ENCODE measurements at regions not wholly inside any gene's neighbourhood (a gene's known extent, or its start where the extent isn't known, plus 50 kb on each side); places are given as distances from the start of the nearest gene placed in this dataset.

DNA sequence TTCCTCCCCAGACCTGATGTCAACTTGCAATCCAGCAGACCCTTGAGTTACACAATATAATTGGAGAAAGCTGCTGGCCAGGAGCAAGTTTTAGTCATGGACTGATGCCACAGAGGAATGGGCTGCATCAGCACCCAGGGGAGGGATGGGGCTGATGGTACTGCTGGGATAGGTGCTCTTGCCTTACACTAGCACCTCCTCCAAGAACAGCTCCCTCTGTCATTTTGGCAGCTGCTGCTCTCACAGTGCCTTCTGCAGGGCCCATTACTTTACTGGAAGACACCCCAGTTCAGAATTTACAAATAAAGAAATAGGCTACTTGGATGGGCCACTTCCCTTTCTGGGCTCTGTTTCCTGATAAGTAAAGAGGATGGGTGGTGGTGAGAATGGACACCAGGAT lies 85.3 kb upstream of the RORA start:
- TF ChIP-seq, protein P1, sequence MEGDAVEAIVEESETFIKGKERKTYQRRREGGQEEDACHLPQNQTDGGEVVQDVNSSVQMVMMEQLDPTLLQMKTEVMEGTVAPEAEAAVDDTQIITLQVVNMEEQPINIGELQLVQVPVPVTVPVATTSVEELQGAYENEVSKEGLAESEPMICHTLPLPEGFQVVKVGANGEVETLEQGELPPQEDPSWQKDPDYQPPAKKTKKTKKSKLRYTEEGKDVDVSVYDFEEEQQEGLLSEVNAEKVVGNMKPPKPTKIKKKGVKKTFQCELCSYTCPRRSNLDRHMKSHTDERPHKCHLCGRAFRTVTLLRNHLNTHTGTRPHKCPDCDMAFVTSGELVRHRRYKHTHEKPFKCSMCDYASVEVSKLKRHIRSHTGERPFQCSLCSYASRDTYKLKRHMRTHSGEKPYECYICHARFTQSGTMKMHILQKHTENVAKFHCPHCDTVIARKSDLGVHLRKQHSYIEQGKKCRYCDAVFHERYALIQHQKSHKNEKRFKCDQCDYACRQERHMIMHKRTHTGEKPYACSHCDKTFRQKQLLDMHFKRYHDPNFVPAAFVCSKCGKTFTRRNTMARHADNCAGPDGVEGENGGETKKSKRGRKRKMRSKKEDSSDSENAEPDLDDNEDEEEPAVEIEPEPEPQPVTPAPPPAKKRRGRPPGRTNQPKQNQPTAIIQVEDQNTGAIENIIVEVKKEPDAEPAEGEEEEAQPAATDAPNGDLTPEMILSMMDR (IDR thresholded peaks at IDR 0.05) = no peak
- no peak for TF ChIP-seq POLR2AphosphoS5 (IDR thresholded peaks at IDR 0.05)
